ENCODE measurements at regions not wholly inside any gene's neighbourhood (a gene's known extent, or its start where the extent isn't known, plus 50 kb on each side); places are given as distances from the start of the nearest gene placed in this dataset.
A peak's percentile ranks its signal among the peaks of the same experiment; 100 is the strongest.

- TF ChIP-seq SIN3A (IDR thresholded peaks at IDR 0.05; ENCODE audit: borderline replicate concordance, insufficient read depth, low read depth, low read length) (no peak), CTCF (IDR thresholded peaks at IDR 0.05) (0 out of 2 replicates have a peak, but pooled peaks have one; percentile 3), REST (IDR thresholded peaks at IDR 0.05; ENCODE audit: insufficient read depth in 1 of 2, low read depth in 2 of 2, low read length in 1 of 2) (no peak), POLR2AphosphoS5 (IDR thresholded peaks at IDR 0.05; ENCODE audit: low read depth, low read length) (no peak), TCF7L2 (IDR thresholded peaks at IDR 0.05; ENCODE audit: low read depth, low read length) (no peak)
Measured at GRCh38 chr3:153835540-153835939, 285.6 kb upstream of the ARHGEF26 start.

Measured in Panc1 (cell line).